IPS-18c (cell line): ENCODE measurements at regions not wholly inside any gene's neighbourhood (a gene's known extent, or its start where the extent isn't known, plus 50 kb on each side); places are given as distances from the start of the nearest gene placed in this dataset.
"Not testable (repeated sequence)": the region's sequence is repeated elsewhere in the genome, so short reads cannot be mapped to it uniquely, and the experiment has no call there.

Experiments
- H3K4me3 ChIP-seq: 2 replicates; pipeline ENCODE4 v1.7.0; 2013; ENCODE audit warnings: low read depth, mild to moderate bottlenecking, low read length, moderate library complexity; ENCODE audit not compliant: insufficient read depth
- H3K9me3 ChIP-seq: one replicate; pipeline ENCODE4 v1.6.1; 2013; ENCODE audit warnings: mild to moderate bottlenecking, low read length, moderate library complexity; ENCODE audit not compliant: control insufficient read depth, insufficient read depth

DNA sequence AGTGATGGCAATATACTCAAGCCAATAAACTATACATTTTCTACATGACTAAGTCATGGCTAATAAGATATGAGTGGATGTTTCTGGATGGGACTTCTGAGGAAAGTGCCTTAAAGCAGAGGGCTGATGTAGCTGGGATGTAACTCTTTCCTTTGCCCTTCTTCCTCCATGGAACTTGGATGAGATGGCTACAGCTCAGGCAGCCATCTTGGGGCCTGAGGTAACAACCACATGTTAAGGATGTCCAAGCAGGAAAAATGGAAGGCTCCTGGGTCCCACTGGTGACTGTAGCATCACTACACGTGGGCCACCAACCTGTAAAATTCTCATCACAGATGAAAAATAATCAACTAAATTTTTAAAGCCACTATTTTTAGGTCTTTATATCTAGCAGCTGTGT, 54.4 kb upstream of the GRIP1 start:
- Histone ChIP-seq H3K4me3 (no peak overlapping the region), H3K9me3 (no peaks in the 10 kb centered on the region)

DNA sequence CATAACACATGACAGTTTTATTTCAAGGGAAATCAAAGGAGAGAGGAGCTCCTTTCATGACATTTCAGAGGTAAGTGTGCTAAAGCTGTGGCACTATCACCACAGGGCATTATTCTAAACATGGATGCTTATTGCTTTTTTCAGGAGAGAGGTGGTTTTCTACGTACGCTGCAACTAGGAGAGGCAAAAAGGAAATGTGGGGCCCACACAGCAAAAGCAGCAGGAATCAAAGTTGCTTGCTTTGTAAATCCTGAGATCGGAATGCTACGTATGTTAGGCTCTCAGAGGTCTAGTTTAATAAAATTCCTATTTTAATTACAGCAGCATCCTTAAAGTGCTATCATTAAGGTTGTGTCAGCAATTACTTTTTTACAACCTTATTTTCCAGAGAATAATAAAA, 55.0 kb upstream of the GRIP1 start:
- Histone ChIP-seq H3K9me3 (no peaks in the 10 kb centered on the region), H3K4me3 (no peak overlapping the region)

DNA sequence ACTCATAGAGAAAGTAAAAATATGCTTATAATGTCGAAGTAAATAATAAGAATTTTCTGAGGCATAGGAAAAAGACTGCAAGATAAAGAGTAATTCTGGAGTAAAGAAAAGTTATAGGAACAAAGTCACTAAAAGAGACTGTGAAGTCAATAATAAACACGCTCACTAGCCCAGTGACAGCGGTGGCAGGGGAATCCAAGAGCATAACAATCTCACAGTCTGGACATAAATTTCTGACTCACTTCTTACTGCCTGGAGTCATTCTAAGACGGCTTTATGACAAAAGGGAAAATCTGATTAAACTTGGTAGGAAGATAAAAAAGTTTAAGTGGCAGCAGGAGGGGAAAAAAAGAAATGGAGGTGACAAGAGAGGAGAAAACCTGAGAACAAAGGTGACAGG, 56.4 kb upstream of the GRIP1 start:
- H3K9me3 ChIP-seq, result no peaks in the 10 kb centered on the region
- H3K4me3 ChIP-seq, result no peak overlapping the region

DNA sequence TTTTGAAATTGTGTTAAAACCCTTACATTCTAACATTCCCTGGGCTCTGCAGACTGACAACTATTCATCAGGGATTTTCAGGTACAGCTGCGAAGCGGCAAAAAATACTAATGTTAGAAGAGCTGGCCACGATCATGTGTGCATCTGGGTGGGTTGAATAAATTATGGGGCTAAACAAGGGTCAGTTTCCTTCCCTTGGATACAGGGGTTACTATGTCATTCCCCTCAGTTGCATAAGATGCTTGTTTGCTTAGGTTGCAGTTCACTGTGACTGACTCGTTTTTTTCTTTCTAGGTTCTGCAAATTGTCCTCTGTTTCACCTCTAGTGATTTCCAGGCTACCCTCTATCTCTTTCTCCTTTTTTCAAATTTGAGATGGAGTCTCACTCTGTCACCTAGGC, 58.1 kb upstream of the GRIP1 start:
- H3K4me3 ChIP-seq, result no peak overlapping the region

DNA sequence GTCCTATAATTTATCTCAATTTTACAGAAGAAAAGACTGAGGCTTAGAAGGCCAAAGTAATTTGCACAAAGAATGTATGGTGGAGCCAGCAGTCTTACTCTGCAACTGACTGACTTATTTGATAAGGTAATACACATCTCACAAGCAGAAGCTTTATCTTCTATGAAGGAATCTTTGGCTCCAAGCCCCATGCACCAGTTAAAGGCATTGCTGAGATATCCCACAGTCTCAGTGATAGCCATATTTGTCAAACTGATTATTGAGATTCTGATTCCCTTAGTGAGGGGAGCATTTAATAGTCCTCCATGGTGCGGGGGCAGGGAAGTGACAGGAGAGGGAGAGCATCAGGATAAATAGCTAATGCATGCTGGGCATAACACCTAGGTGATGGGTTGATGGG, 60.4 kb upstream of the GRIP1 start:
- H3K9me3 ChIP-seq, result no peaks in the 10 kb centered on the region
- H3K4me3 ChIP-seq, result no peak overlapping the region

More for the DNA sequence above, 58.1 kb upstream of the GRIP1 start:
- H3K9me3 ChIP-seq, result no peaks in the 10 kb centered on the region

DNA sequence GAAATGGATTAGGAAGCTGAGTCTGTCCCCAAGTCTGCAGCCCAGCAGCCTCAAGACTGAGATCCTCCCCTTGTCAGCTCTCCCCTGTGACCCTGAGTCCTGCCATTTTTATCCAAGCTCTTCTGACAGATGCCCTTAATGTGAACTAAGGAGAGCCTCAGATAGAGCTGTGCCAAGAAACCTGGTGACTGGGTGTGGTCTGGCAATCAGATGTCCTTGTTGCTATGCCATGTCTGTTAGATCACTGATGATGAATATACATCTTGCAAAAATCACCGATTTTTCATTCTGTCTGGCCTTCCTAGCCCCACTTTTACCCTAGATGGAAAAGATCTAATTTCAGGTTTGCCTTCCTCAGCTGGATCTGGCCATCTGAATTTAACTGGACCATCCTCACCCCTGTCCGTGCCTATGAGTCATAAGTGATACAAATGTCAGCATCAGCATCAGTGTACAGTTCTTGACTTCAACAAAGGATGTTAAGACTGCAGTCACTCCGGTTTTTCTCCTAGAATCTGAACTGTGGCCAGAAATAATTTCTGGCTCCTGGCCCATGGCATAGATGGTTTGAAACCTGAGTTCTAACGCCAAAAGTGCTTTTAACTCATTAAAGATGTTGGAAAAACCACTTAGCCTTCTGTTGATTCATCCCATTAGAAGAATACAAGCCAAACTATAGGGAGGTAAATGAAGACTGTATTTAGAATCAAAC, 61.2 kb upstream of the GRIP1 start:
- H3K9me3 ChIP-seq, result no peaks in the 10 kb centered on the region
- no peak overlapping the region for H3K4me3 ChIP-seq

DNA sequence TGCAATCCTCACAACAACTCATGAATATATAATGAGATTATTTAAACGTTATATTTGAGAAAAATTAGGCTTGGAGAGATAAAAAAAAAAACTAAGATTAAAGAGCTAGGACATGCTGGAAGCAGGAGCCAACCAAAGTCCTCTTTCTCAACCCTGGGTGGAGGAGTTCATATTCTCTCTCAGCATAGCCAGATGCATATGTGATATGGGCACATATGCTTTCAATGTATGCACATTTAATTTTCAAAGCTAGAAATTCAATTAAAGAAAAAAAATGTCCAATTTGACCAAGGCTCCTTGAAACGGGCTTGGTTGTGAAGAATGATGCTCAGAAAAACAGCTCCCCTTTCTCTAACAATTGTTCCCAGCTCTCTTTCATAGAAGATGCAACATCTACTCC, 61.9 kb upstream of the GRIP1 start:
- Histone ChIP-seq H3K9me3 (no peaks in the 10 kb centered on the region), H3K4me3 (no peak overlapping the region)

DNA sequence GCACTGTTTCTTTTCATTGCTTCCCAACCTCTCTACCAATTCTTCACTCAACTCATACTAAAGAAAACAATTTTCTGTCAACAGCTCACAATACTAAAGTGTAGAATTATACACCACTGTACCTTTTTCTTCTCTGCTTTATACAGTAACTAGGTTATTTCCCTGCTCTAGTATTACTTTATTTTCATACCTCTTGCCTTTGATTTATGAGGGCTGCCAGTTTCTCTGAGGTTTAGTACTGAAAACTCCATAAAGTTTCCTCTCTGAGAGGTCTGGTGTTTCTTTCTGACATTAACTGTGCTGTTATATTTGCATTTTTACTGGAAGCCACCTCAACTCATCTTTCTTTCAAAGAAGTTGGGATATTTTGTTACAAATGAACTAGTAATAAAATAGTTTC, 63.0 kb upstream of the GRIP1 start:
- Histone ChIP-seq H3K9me3 (no peaks in the 10 kb centered on the region), H3K4me3 (no peak overlapping the region)

DNA sequence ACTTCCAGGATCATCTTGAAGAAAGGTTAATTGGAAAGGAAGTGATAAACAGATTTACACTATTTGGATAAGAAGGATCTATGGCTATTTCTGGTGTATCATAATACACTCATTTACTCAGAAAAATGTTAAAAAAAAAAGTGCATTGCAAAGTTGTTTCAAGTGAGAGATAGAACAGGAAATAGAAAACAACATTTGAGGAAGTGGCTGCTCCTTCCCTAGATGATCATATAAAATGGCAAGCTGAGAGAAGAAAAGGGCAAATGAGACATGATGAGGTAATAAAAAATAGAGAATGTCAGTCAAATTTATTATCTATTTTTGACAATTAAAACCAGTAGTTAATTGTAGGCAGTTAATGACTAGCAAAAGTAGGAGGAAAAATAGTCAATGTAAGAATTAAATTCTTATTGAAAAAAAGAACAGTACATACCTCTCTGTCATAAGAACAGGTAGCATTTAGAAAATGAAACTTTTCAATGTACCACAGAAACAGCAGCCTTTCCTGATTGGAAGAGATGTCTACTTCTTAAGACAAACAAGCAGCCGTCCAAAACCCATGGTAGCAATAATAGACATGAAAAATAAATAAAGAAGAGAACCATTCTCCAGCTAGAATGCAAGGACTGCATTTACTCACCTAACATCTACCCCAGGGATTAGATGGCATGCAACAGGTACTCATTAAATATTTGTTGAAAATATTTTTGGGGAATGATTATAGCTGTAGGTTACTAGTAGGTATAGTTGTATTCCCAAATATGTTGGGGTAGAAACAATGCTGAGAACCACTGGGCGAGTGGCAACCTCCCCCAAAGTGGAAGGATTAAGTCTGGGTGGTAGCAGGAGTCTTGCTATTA, 63.9 kb upstream of the GRIP1 start:
- Histone ChIP-seq H3K9me3 (no peaks in the 10 kb centered on the region), H3K4me3 (no peak overlapping the region)

DNA sequence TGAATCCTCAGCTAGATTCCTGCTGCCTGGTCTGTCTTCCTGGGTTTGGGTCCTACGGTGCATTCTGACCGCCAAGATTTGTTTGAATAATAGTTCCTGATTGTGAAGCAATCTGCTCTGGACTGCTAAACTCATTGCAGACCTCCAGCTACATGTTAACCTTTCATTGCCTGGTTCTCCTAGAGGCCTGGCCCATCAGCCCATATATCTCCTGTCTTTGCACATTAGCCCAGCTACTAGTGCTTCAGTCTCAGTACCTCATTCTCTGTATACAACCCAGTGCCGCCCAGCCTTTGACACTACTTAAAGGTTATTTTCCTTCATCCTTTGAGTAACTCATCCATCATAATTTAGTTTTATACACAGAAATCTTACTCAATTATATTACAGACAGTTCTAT, 65.6 kb upstream of the GRIP1 start:
- Histone ChIP-seq H3K4me3 (no peak overlapping the region), H3K9me3 (no peaks in the 10 kb centered on the region)

DNA sequence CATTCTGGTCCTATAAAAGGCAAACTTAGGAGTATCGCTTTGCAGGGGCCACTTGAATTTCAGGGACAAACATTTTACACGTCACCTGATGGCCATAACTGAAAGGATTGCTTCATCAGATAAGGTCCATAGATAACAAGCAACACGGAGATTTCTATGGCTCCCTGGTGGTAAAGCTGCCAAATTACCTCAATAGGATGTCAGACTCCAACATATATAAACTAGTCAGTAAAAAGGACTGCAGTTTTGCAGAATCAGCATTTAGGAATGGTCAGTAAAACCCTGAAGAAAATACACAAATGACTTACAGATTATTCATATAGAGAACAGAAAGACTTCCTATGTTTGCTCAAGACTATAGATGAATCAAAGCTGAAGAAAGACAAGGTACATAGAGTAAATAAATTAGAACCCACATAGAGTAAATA, 66.1 kb upstream of the GRIP1 start:
- Histone ChIP-seq H3K9me3 (no peaks in the 10 kb centered on the region), H3K4me3 (no peak overlapping the region)

DNA sequence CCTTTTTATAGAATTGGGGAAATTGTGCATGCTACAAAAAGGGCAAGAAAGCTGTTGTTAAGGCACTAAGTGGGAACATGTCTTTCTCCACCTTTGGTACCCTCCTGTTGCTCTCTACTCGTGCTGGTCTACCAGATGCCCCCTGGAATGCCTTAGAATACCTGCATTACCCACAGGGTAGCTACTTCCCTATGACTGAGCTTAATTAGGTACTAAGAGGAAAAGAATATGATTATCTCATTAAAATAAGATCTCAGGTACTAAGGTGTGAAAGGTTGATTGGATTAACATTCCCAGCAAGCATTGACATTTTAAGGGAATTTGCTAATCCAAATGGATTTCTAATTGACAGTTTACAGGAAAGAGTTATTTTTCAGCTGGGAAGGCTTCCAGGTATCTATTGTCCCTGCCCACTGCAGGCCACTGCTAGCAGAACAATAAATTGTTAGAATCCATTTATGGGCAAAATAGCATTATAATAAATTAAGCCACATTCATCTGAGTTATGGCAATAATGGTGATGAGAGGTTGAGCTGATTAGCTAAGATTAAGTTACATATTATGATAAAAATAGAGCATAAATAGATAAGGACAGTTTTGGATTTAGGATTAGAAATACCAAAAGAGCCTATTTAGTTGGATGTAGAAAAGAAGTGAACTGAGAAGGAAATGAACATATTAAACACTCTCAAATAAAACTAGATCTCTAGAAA, 67.8 kb upstream of the GRIP1 start:
- no peak overlapping the region for H3K4me3 ChIP-seq
- H3K9me3 ChIP-seq, result no peaks in the 10 kb centered on the region

DNA sequence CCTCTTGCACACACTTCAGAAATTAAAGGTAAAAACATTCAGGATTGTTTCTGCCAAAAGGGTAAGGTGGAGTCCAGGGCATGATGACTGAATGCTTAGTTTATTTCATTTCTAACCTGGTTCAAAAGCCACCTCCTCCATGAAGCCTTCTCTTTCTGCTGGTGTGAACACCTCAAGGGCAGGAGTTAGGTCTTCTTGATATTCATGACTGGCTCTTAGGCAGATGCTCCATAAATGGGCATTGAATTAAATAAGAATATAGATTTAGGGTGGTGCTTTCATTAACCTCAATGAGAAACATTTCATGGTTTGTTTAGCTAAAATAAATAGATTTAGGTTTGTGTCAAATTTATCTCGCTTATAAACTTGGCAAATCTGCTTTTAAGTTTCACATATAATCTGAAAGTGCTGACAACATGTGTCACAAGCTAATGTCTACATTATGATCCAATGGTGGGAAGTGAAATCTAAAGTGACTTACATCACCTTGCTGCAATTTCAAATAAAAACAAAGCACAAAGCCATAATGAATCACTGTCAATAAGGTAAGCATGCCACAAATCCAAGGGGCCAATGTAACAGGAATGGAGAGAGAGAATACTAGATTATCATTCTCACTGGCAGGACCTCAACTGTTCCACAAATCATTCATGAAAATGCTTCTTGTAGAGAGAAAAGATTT, 72.7 kb upstream of the GRIP1 start:
- H3K9me3 ChIP-seq, result no peaks in the 10 kb centered on the region
- no peak overlapping the region for H3K4me3 ChIP-seq

DNA sequence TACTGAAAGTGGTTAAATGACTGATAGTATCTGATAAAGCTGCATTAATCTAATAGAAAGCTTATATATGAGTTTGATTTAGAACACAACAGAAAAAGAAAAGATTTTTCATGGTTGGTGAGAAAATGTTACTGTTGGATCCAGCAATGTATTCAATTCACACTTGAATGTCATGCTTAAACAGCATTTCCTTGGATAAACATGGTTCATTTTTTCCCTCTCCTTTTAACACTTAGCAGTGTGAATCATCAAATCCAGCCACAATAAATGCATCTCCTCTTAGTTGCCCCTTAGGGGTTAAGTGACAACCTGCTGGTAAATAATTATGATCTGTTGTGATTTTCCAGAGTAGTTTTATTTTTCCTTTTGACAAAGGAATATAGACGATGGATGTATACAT, 74.9 kb upstream of the GRIP1 start:
- Histone ChIP-seq H3K9me3 (no peaks in the 10 kb centered on the region), H3K4me3 (no peak overlapping the region)

DNA sequence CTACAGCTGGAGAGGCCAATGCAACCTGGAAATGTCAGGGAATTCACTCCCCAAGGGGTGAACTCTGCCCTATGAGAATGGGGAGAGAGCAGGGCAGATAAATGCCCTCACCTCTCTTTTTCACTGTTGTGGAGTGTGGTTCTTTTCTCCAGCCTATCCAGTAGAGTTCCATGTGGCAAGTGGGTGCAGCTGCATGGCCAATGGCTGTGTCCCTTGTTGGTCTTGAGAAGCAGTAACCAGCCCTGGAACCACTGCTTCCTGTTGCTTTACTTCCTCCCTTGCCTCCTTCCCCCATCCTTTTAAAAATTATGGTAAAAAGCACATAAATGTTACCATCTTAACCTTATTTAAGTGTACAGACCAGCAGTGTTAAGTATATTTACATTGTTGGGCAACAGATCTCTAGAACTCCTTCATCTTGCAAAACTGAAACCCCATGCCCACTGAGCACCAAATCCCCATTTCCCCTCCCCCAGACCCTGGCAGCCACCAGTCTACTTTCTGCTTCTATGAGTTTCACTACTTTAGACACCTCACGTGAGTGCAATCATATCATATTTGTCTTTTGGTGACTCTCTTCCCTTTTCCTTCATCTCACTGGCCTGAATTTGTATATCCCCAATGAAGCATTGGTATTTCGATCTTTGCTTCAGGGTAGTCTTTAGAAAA, 77.0 kb upstream of the GRIP1 start:
- H3K4me3 ChIP-seq, result no peak overlapping the region
- no peaks in the 10 kb centered on the region for H3K9me3 ChIP-seq

DNA sequence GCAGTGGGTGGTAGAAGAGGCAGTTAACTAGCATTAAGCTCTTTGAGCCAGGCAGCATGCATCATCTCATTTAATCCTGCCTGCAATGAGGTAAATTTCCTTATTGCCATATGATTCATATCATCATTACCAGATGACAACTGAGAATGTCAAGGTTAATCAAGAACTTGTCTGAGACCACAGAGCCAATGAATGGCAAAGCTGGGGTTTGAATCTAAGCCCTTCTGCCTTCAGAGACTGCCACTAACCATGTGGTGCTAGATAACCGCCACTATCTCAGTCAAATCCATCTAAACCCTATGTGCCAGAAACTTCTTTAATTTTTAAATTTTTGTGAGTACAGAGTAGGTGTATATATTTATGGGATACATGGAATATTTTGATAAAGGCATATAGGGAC, 77.8 kb upstream of the GRIP1 start:
- no peaks in the 10 kb centered on the region for H3K9me3 ChIP-seq
- no peak overlapping the region for H3K4me3 ChIP-seq

DNA sequence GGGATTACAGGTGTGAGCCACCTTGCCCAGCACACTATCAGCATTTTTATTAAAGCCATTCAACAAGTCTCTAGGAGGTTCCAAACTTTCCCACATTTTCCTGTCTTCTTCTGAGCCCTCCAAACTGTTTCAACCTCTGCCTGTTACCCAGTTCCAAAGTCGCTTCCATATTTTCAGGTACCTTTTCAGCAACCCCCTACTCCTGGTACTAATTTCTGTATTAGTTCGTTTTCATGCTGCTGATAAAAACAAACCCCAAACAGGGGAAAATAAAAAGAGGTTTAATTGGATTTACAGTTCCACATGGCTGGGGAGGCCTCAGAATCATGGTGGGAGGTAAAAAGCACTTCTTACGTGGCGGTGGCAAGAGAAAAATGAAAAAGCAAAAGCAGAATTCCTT, 81.2 kb upstream of the GRIP1 start:
- H3K4me3 ChIP-seq, H3K9me3 ChIP-seq: not testable (repeated sequence)
